GM23338 (cell line): ENCODE measurements at regions not wholly inside any gene's neighbourhood (a gene's known extent, or its start where the extent isn't known, plus 50 kb on each side); places are given as distances from the start of the nearest gene placed in this dataset.

Experiments
- ATAC-seq: fragments of 200-7000 bp; cut with Tn5 transposase; 3 replicates; pipeline ENCODE4 v1.9.1; 2020
- DNase-seq: peaks from one replicate; pipeline ENCODE4 v3.0.0-alpha.2; 2015; ENCODE audit warnings: low spot score
- H2AFZ ChIP-seq: fragments of 200-600 bp; sonication (generic); 2 replicates; pipeline ENCODE4 v1.8.0; 2016; ENCODE audit warnings: antibody characterized with exemption, mild to moderate bottlenecking, moderate library complexity
- H3F3A ChIP-seq: fragments of 200-600 bp; sonication (generic); replicated peaks from 2 replicates; pipeline ENCODE4 v1.8.0; 2017; ENCODE audit warnings: antibody characterized with exemption, mixed run types, low read depth
- H3K27ac ChIP-seq: fragments of 200-600 bp; sonication (generic); 2 replicates; pipeline ENCODE4 v1.6.1; 2016; ENCODE audit warnings: low read depth
- H3K27me3 ChIP-seq: fragments of 200-600 bp; sonication (generic); 2 replicates; pipeline ENCODE4 v1.8.0; 2016; ENCODE audit warnings: mild to moderate bottlenecking, mixed run types, moderate library complexity; ENCODE audit not compliant: insufficient read depth
- H3K36me3 ChIP-seq: fragments of 200-600 bp; sonication (generic); 2 replicates; pipeline ENCODE4 v1.8.0; 2016; ENCODE audit warnings: mild to moderate bottlenecking; ENCODE audit not compliant: insufficient read depth
- H3K4me1 ChIP-seq: fragments of 200-600 bp; sonication (generic); 2 replicates; pipeline ENCODE4 v1.8.0; 2016; ENCODE audit warnings: mild to moderate bottlenecking, moderate library complexity; ENCODE audit not compliant: insufficient read depth
- H3K4me2 ChIP-seq: fragments of 200-600 bp; sonication (generic); 2 replicates; pipeline ENCODE4 v1.7.1; 2017; ENCODE audit warnings: mixed run types
- H3K4me3 ChIP-seq: fragments of 200-600 bp; sonication (generic); 2 replicates; pipeline ENCODE4 v1.6.1; 2016; ENCODE audit warnings: mixed run types
- H3K79me2 ChIP-seq: fragments of 200-600 bp; sonication (generic); replicated peaks from 2 replicates; pipeline ENCODE4 v1.8.0; 2017; ENCODE audit warnings: mild to moderate bottlenecking; ENCODE audit not compliant: insufficient read depth
- H3K9me2 ChIP-seq: fragments of 200-600 bp; sonication (generic); 2 replicates; pipeline ENCODE4 v1.8.0; 2017; ENCODE audit not compliant: insufficient read depth
- H4K20me1 ChIP-seq: fragments of 200-600 bp; sonication (generic); replicated peaks from 2 replicates; pipeline ENCODE4 v1.8.0; 2017; ENCODE audit warnings: mild to moderate bottlenecking; ENCODE audit not compliant: insufficient read depth
- H3K27ac Mint-ChIP-seq: 2 replicates; pipeline ENCODE4 v1.8.0; 2020; ENCODE audit warnings: inconsistent platforms, mild to moderate bottlenecking, moderate library complexity, mixed read lengths
- H3K27me3 Mint-ChIP-seq: 3 replicates; pipeline ENCODE4 v1.8.0; 2022; ENCODE audit warnings: low read depth, mild to moderate bottlenecking, moderate library complexity, mixed read lengths, inconsistent platforms; ENCODE audit not compliant: insufficient read depth, poor library complexity
- H3K36me3 Mint-ChIP-seq: 3 replicates; pipeline ENCODE4 v1.8.0; 2021; ENCODE audit warnings: low read depth, mild to moderate bottlenecking, inconsistent platforms, moderate library complexity, mixed read lengths
- H3K4me1 Mint-ChIP-seq: 3 replicates; pipeline ENCODE4 v1.8.0; 2020; ENCODE audit warnings: mild to moderate bottlenecking, inconsistent platforms, mixed read lengths
- H3K4me3 Mint-ChIP-seq: 3 replicates; pipeline ENCODE4 v1.8.0; 2021; ENCODE audit warnings: moderate library complexity, mild to moderate bottlenecking, inconsistent platforms, mixed read lengths
- H3K9me3 Mint-ChIP-seq: 3 replicates; pipeline ENCODE4 v1.8.0; 2020; ENCODE audit warnings: moderate library complexity, mild to moderate bottlenecking, inconsistent platforms, mixed read lengths
- CREB1 ChIP-seq: fragments of 250-450 bp; sonication (Bioruptor Pico); IDR thresholded peaks from 2 replicates; pipeline ENCODE4 v1.5.0; 2020; ENCODE audit warnings: low read depth, mild to moderate bottlenecking, moderate library complexity
- EZH2 ChIP-seq: fragments of 200-600 bp; sonication (generic); IDR thresholded peaks from one replicate; pipeline ENCODE4 v1.8.0; 2017; ENCODE audit warnings: antibody characterized with exemption, mild to moderate bottlenecking, low read depth; ENCODE audit not compliant: unreplicated experiment
- EZH2phosphoT487 ChIP-seq: fragments of 200-600 bp; sonication (generic); IDR thresholded peaks from one replicate; pipeline ENCODE4 v1.8.1; 2018; ENCODE audit warnings: antibody characterized with exemption; ENCODE audit not compliant: unreplicated experiment
- JUNB ChIP-seq: IDR thresholded peaks from one replicate; pipeline ENCODE4 v1.6.1; 2016; ENCODE audit warnings: antibody characterized with exemption; ENCODE audit not compliant: unreplicated experiment
- POLR2AphosphoS5 ChIP-seq: IDR thresholded peaks from 2 replicates; pipeline ENCODE4 v1.6.1; 2016; ENCODE audit warnings: antibody characterized with exemption, low read depth
- REST ChIP-seq: IDR thresholded peaks from one replicate; pipeline ENCODE4 v1.6.1; 2018; ENCODE audit warnings: antibody characterized with exemption; ENCODE audit not compliant: unreplicated experiment
- STAT1 ChIP-seq: IDR thresholded peaks from one replicate; pipeline ENCODE4 v1.6.1; 2016; ENCODE audit warnings: antibody characterized with exemption; ENCODE audit not compliant: unreplicated experiment
- ZNF114 ChIP-seq: fragments of 250-450 bp; sonication (Bioruptor Pico); IDR thresholded peaks from 2 replicates; pipeline ENCODE4 v1.5.0; 2020; ENCODE audit warnings: mild to moderate bottlenecking, moderate library complexity
- ZNF331 ChIP-seq: fragments of 250-450 bp; sonication (Bioruptor Pico); IDR thresholded peaks from 2 replicates; pipeline ENCODE4 v1.5.0; 2020; ENCODE audit warnings: low read depth, mild to moderate bottlenecking, moderate library complexity
- TF ChIP-seq, protein P1 (sequence below): fragments of 250-450 bp; sonication (Bioruptor Pico); IDR thresholded peaks from 2 replicates; pipeline ENCODE4 v1.5.0; 2020; ENCODE audit warnings: mild to moderate bottlenecking, moderate library complexity
- TF ChIP-seq, protein P2 (sequence below), 2 experiments: fragments of 200-600 bp in 1 of 2; sonication (generic) in 1 of 2; conservative IDR thresholded peaks; 2 replicates each; pipeline versions ENCODE4 v1.5.1 to v1.6.1; 2016 to 2017; ENCODE audit warnings: antibody characterized with exemption in 2 of 2, low read depth in 2 of 2, mild to moderate bottlenecking in 2 of 2, moderate library complexity in 1 of 2

DNA sequence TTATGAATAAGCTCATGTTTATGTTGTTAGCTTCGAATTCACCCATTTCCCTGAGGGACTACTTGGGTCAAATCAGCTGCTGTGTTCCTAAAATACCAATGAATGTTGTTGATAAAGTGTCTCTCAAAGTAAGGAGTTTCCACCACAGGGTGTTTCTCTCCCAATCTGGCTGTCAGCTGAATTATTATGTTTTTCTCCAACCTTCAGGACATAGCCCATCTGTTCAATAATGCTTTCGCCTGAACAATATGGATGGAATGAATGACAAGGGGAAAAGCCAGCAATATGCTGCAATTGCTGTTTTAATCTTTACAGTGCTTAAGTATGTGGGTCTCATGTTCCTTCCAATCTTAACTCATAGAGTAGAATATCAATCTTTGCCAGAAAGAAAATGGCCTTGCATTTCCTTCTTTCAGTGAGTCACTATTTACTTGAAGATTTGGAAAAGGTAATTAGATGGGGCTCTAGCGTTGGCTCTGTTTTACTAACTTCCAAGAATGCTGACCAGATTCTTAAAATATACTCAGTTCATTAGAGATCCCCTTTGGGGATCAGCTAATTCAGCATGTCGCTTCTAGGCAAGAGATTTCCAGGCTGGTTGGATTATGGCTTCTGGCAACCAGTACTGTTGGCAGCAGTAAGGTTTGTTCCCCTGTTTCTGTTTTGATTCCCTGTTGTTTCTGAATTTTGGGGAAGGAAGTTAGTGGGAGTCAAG is 410.5 kb downstream of the PPP3CA start (continued):
- TF ChIP-seq, protein P1, sequence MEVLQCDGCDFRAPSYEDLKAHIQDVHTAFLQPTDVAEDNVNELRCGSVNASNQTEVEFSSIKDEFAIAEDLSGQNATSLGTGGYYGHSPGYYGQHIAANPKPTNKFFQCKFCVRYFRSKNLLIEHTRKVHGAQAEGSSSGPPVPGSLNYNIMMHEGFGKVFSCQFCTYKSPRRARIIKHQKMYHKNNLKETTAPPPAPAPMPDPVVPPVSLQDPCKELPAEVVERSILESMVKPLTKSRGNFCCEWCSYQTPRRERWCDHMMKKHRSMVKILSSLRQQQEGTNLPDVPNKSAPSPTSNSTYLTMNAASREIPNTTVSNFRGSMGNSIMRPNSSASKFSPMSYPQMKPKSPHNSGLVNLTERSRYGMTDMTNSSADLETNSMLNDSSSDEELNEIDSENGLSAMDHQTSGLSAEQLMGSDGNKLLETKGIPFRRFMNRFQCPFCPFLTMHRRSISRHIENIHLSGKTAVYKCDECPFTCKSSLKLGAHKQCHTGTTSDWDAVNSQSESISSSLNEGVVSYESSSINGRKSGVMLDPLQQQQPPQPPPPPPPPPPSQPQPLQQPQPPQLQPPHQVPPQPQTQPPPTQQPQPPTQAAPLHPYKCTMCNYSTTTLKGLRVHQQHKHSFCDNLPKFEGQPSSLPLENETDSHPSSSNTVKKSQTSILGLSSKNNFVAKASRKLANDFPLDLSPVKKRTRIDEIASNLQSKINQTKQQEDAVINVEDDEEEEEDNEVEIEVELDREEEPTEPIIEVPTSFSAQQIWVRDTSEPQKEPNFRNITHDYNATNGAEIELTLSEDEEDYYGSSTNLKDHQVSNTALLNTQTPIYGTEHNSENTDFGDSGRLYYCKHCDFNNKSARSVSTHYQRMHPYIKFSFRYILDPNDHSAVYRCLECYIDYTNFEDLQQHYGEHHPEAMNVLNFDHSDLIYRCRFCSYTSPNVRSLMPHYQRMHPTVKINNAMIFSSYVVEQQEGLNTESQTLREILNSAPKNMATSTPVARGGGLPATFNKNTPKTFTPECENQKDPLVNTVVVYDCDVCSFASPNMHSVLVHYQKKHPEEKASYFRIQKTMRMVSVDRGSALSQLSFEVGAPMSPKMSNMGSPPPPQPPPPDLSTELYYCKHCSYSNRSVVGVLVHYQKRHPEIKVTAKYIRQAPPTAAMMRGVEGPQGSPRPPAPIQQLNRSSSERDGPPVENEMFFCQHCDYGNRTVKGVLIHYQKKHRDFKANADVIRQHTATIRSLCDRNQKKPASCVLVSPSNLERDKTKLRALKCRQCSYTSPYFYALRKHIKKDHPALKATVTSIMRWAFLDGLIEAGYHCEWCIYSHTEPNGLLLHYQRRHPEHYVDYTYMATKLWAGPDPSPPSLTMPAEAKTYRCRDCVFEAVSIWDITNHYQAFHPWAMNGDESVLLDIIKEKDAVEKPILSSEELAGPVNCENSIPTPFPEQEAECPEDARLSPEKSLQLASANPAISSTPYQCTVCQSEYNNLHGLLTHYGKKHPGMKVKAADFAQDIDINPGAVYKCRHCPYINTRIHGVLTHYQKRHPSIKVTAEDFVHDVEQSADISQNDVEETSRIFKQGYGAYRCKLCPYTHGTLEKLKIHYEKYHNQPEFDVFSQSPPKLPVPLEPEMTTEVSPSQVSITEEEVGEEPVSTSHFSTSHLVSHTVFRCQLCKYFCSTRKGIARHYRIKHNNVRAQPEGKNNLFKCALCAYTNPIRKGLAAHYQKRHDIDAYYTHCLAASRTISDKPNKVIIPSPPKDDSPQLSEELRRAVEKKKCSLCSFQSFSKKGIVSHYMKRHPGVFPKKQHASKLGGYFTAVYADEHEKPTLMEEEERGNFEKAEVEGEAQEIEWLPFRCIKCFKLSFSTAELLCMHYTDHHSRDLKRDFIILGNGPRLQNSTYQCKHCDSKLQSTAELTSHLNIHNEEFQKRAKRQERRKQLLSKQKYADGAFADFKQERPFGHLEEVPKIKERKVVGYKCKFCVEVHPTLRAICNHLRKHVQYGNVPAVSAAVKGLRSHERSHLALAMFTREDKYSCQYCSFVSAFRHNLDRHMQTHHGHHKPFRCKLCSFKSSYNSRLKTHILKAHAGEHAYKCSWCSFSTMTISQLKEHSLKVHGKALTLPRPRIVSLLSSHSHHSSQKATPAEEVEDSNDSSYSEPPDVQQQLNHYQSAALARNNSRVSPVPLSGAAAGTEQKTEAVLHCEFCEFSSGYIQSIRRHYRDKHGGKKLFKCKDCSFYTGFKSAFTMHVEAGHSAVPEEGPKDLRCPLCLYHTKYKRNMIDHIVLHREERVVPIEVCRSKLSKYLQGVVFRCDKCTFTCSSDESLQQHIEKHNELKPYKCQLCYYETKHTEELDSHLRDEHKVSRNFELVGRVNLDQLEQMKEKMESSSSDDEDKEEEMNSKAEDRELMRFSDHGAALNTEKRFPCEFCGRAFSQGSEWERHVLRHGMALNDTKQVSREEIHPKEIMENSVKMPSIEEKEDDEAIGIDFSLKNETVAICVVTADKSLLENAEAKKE (CRISPR knock-in tag) = no peak
- TF ChIP-seq EZH2 (no peak), JUNB (no peak), EZH2phosphoT487 (no peak), POLR2AphosphoS5 (no peak)

DNA sequence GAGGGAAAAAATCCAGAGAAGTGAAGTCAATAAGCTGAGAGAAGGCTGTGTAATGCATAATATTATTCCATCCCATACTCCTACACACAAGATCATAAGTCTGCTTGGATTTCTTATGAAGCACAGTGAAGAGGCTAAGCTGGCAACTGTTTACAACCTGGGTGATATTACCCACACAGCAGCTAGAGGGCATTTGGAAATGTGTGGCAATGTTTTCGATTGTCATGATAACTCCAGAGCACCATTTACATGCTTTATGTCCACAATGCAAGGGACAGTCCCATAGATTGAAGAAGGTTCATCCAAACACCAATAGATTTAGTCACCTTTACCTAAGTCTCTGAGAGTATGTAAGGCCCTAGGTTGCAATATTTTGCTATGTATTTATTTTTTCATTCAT is 412.2 kb downstream of the PPP3CA start:
- ATAC-seq (no peak), DNase-seq (peak; percentile 14)
- no peak overlapping the region for H3K27ac Mint-ChIP-seq
- Histone ChIP-seq H3K36me3 (no peaks in the 10 kb centered on the region), H3K79me2 (no peaks in the 10 kb centered on the region), H2AFZ (no peak overlapping the region), H3K4me2 (no peak overlapping the region), H4K20me1 (no peaks in the 10 kb centered on the region), H3K4me1 (no peaks in the 10 kb centered on the region), H3K4me3 (no peak overlapping the region), H3K27ac (no peak overlapping the region), H3K9me2 (no peaks in the 10 kb centered on the region; the same call in 1 of the 2 replicates), H3F3A (no peaks in the 10 kb centered on the region), H3K27me3 (no peaks in the 10 kb centered on the region)
- no peaks in the 10 kb centered on the region for H3K36me3 Mint-ChIP-seq
- H3K9me3 Mint-ChIP-seq = no peaks in the 10 kb centered on the region
- H3K27me3 Mint-ChIP-seq = no peaks in the 10 kb centered on the region
- TF ChIP-seq ZNF114 (no peak), EZH2phosphoT487 (no peak), STAT1 (no peak), CREB1 (CRISPR knock-in tag) (no peak), REST (no peak), ZNF331 (CRISPR knock-in tag) (no peak)
- TF ChIP-seq, protein P2, sequence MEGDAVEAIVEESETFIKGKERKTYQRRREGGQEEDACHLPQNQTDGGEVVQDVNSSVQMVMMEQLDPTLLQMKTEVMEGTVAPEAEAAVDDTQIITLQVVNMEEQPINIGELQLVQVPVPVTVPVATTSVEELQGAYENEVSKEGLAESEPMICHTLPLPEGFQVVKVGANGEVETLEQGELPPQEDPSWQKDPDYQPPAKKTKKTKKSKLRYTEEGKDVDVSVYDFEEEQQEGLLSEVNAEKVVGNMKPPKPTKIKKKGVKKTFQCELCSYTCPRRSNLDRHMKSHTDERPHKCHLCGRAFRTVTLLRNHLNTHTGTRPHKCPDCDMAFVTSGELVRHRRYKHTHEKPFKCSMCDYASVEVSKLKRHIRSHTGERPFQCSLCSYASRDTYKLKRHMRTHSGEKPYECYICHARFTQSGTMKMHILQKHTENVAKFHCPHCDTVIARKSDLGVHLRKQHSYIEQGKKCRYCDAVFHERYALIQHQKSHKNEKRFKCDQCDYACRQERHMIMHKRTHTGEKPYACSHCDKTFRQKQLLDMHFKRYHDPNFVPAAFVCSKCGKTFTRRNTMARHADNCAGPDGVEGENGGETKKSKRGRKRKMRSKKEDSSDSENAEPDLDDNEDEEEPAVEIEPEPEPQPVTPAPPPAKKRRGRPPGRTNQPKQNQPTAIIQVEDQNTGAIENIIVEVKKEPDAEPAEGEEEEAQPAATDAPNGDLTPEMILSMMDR (conservative IDR thresholded peaks at IDR 0.05; ENCODE audit: low read depth in 2 of 2) = peak; percentile 51 to 52
- H3K4me3 Mint-ChIP-seq = no peak overlapping the region
- H3K4me1 Mint-ChIP-seq = no peaks in the 10 kb centered on the region
